DMS53 treated with DMSO at 0.1 percent for 48 hours (cell line): ENCODE measurements at regions not wholly inside any gene's neighbourhood (a gene's known extent, or its start where the extent isn't known, plus 50 kb on each side); places are given as distances from the start of the nearest gene placed in this dataset.

ENCODE experiments used
- DNase-seq: peaks from one replicate; lab custom pipeline; 2025; ENCODE audit not compliant: unreplicated experiment; lab: John Stamatoyannopoulos, UW

GRCh38 chr2:123043458-123043857 lies 981.6 kb upstream of the CNTNAP5 start:
- DNase-seq, result no peak

GRCh38 chr2:123045713-123046112 lies 979.4 kb upstream of the CNTNAP5 start:
- no peak for DNase-seq

GRCh38 chr2:123047186-123047585 lies 977.9 kb upstream of the CNTNAP5 start:
- DNase-seq, result no peak

GRCh38 chr2:123051136-123051535 lies 974.0 kb upstream of the CNTNAP5 start:
- DNase-seq, result no peak

DNA sequence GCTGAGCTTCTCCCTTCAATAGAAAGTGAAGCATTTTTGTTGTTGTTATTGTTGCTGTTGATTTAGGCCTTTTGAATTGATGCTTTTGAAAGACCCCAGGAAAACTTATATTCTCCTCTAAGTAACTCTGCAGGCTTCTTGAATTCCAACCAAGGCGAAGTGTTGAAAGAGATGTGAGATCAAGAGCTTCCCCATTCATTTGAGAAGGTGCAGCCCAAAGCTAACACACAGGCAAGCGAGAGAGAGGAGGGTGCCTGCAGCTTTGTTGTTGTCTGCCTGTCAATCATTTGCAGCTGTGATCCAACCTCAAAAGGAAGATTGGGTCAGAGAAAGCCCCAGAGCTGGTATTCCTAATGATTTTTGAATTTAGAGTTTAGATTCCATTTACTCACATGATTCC lies 963.6 kb upstream of the CNTNAP5 start:
- DNase-seq, result no peak

DNA sequence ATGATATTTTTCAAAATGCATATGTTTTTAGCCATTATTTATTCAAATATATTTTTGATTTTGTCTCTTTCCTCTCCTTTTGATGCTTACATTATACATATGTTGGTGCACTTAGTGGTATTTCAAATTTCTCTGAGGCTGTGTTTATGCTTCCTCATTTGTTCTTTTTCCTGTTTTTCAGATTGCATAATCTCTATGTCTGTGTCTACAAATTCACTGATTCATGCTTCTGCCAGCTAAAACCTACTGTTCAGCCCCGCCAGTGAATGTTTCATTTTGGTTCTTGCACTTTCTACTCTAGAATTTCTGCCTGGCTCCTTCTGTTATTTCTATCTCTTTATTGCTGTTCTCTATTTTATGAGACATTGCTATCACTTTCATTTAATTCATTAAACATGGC lies 951.7 kb upstream of the CNTNAP5 start:
- no peak for DNase-seq

GRCh38 chr2:123073956-123074355 lies 951.1 kb upstream of the CNTNAP5 start:
- no peak for DNase-seq

- no peak for DNase-seq
Measured at GRCh38 chr2:123077101-123077500, 948.0 kb upstream of the CNTNAP5 start.

DNA sequence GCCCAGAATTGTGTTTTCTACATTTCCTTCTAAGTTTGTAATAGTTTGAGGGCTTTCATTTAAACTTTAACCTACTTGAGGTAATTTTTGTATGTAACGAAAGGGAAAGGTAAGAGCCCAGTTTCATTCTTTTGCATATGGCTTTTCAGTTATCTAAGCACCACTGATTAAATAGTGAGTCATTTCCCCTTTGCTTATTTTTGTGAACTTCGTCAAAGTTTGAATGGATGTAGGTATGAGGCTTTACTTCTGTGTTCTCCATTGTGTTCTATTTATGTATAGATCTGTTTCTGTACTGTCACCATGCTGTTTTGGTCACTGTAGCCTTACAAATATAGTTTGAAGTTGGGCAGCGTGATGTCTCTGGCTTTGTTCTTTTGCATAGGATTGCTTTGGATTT lies 944.8 kb upstream of the CNTNAP5 start:
- peak; percentile 27 for DNase-seq

GRCh38 chr2:123085484-123085883 lies 939.6 kb upstream of the CNTNAP5 start:
- no peak for DNase-seq

GRCh38 chr2:123086613-123087385 lies 938.3 kb upstream of the CNTNAP5 start:
- DNase-seq, result no peak

DNA sequence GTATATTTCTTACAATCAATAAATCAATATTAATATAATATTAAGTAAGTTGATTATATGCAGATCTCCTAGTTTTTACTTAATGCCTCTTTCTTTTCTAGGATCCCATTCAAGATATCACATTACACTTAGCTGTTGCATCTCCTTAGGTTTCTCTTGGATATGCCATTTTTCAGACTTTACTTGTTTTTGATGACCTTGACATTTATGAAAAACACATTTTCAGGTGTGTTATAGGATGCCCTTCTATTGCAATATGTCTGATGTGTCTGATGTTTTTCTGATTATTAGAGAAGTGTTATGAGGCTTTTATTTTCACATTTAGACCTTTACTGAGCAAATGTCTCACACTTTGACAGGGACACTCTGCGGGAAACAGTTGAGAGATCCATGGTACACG lies 933.6 kb upstream of the CNTNAP5 start:
- DNase-seq, result no peak

DNA sequence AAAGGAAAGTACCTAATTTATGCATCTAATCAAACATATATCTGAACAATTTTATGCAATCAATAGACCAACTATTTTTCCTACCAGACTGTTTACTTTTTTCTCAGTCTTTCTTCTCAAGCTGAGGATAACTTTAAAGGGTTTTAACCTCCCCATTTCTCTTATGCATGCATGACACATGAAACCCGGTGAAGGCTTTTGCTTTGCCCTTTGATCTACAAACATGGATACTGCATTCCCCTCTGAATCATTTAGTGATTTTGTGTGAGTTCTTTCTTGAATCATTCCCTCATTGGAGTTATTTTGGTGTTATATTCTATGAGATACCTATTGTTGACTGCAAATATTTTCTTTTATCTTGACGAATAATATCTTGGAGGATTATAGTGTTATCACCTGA lies 931.9 kb upstream of the CNTNAP5 start:
- no peak for DNase-seq

- no peak for DNase-seq
Measured at GRCh38 chr2:123095219-123095835, 929.8 kb upstream of the CNTNAP5 start.

DNA sequence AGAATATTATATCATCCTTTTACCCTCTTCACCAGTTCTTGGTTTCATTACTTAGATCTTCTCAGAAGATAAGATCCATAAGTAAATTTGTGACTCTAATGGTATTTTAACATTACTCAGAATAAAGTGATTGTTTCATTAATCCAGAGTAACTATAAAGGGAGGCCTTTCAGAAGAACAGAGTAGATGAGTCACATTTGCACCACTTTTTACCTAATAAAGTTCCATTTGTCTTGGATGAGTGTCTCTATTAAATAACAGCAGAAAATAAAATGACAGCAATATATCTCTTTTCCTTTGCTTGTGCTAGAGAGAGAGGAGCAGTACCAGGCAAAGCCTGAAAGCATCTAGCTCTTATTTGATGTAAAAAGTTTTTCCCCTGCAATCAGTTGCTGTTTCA lies 926.5 kb upstream of the CNTNAP5 start:
- no peak for DNase-seq

- DNase-seq, result no peak
Measured at GRCh38 chr2:123101434-123101833, 923.7 kb upstream of the CNTNAP5 start.

- no peak for DNase-seq
Measured at GRCh38 chr2:123103902-123104301, 921.2 kb upstream of the CNTNAP5 start.

DNA sequence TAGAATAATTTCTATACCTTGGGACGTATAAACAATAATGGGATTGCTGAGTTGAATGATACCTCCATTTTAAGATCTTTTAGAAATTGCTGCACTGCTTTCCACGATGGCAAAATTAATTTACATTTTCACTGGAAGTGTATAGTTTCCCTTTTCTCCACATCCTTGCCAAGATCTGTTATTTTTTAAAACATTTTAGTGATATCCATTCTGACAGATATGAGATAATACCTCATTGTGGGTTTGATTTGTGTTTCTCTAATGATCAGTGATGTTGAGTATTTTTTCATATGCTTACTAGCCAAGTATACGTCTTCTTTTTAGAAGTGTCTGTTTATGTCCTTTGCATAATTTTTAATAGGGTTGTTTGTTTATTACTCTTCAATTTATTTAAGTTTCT lies 908.5 kb upstream of the CNTNAP5 start:
- no peak for DNase-seq

DNA sequence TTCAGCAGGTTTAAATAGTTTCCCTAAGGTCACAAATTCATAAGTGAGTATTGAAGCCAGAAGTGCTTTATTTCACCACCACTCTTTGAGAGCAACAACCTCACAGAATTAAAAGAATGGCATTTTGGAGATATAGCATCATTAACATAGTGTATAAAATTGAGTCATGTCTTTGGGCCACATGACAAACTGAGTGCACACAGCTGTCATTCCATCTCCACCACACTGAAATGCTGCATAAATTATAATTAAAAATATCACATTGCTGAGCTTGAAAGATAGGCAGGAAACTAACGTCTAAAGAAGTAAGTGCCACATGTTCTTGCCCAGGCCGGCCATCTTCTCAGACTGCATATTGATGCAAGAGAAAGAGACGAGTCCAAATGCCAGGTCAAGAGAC lies 897.9 kb upstream of the CNTNAP5 start:
- no peak for DNase-seq

DNA sequence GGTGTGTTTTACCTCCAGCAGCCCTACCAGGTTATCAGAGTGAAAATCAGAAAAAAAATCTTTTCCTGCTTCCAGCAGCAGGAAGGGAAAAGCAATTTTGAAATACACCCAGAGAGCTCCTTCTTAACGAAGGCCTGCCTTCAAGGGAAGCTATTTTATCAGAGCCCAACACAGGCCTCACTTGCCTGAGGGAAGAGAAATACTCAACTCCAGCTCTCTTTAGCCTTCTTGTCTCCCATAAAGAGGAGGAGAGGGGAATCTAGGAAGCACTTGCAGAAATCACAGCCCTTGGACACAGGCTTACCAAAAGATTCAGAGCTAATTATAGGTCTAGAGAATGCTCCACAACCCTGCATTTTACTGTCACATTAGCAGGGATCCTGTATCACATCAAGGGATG lies 896.1 kb upstream of the CNTNAP5 start:
- DNase-seq, result no peak

DNA sequence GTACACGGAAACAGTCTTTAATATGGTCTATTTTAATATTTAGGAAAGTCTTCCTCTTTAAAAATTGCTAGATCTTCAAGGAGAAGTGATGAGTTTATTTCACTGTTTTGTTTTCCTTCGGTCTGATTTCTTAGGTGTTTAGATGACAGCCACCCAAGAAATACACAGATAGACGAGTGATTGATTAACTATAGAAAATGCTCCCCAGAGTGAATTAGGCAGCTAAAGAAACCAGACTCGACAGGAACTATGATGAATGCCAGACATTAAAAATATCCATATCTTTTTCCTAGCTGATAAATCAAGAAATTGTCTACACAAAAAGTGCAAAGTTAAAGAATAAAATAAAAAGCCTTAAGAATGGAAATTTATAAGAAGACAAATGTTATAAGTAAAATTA lies 888.7 kb upstream of the CNTNAP5 start:
- DNase-seq, result no peak

- DNase-seq, result no peak
Measured at GRCh38 chr2:123144082-123144481, 881.0 kb upstream of the CNTNAP5 start.

DNA sequence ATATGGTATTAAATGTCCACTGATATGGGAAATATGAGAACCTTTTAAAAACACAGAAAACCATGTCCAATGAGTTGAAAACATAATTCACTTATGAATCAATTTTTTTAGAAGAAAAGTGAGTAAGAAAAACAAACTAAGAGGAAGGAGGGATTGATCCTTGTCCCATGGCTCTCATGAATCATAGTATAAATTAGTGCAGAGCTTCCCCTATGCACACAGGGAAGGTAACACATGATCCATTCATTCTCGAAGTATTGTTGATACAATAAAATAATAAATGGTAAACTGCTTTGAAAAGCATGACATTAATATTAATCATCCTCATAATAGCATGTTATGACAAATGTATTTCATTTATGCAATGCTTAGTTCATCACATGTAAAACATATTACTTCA lies 872.0 kb upstream of the CNTNAP5 start:
- DNase-seq, result no peak
